PC-3 (cell line): ENCODE measurements at regions not wholly inside any gene's neighbourhood (a gene's known extent, or its start where the extent isn't known, plus 50 kb on each side); places are given as distances from the start of the nearest gene placed in this dataset.

Experiments used
- EZH2 ChIP-seq: fragments of 300-600 bp; sonication (generic); IDR thresholded peaks from one replicate; pipeline ENCODE4 v1.6.1; 2017; ENCODE audit warnings: antibody characterized with exemption, mild to moderate bottlenecking, low read length; ENCODE audit not compliant: unreplicated experiment
- EZH2phosphoT487 ChIP-seq: fragments of 300-600 bp; sonication (generic); IDR thresholded peaks from 2 replicates; pipeline ENCODE4 v1.6.1; 2018; ENCODE audit warnings: mild to moderate bottlenecking, antibody characterized with exemption, low read length, borderline replicate concordance
- TF ChIP-seq, protein P1 (sequence below): fragments of 300-600 bp; sonication (generic); conservative IDR thresholded peaks from 2 replicates; pipeline ENCODE4 v1.5.1; 2017; ENCODE audit warnings: antibody characterized with exemption, low read depth, mild to moderate bottlenecking, low read length

DNA sequence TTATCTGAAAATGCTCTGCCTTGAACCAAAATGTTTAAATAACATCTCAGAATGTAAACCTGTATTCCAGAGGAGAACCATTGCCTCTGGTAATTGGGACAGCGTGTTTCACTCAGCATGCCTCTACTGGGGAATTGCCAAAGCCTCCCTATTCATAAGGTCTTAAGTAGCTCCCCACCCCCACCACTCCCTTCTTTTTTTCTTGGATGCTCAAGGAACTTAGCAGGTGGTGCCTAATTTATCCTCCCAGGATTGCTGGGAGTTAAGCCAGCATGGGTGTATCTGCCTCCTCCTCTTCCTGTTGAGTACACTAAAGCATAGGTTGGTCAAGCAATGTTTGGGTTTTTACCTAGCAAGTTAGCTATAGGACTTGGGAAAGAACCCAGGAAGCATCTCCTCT is 220.2 kb downstream of the DMAC1 start:
- TF ChIP-seq, protein P1, sequence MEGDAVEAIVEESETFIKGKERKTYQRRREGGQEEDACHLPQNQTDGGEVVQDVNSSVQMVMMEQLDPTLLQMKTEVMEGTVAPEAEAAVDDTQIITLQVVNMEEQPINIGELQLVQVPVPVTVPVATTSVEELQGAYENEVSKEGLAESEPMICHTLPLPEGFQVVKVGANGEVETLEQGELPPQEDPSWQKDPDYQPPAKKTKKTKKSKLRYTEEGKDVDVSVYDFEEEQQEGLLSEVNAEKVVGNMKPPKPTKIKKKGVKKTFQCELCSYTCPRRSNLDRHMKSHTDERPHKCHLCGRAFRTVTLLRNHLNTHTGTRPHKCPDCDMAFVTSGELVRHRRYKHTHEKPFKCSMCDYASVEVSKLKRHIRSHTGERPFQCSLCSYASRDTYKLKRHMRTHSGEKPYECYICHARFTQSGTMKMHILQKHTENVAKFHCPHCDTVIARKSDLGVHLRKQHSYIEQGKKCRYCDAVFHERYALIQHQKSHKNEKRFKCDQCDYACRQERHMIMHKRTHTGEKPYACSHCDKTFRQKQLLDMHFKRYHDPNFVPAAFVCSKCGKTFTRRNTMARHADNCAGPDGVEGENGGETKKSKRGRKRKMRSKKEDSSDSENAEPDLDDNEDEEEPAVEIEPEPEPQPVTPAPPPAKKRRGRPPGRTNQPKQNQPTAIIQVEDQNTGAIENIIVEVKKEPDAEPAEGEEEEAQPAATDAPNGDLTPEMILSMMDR: no peak
- no peak for TF ChIP-seq EZH2
- no peak for TF ChIP-seq EZH2phosphoT487
